Neural cell (in vitro differentiated cells): ENCODE measurements at regions not wholly inside any gene's neighbourhood (a gene's known extent, or its start where the extent isn't known, plus 50 kb on each side); places are given as distances from the start of the nearest gene placed in this dataset.

Experiments
- CTCF ChIP-seq: fragments of 450-650 bp; IDR thresholded peaks from 2 replicates; pipeline ENCODE4 v1.5.1; 2014; ENCODE audit warnings: antibody characterized with exemption, mild to moderate bottlenecking, moderate library complexity; ENCODE audit not compliant: poor library complexity, severe bottlenecking
- EP300 ChIP-seq: fragments of 450-650 bp; conservative IDR thresholded peaks from 2 replicates; pipeline ENCODE4 v1.6.1; 2014; ENCODE audit warnings: antibody characterized with exemption, mild to moderate bottlenecking, moderate library complexity; ENCODE audit not compliant: poor library complexity, severe bottlenecking
- EZH2 ChIP-seq: fragments of 200-600, 300-800 bp; shearing (Covaris generic), sonication (generic); IDR thresholded peaks from 2 replicates; pipeline ENCODE4 v1.6.1; 2014; ENCODE audit warnings: antibody characterized with exemption, low read length, borderline replicate concordance, mild to moderate bottlenecking; ENCODE audit not compliant: insufficient read depth, poor library complexity, severe bottlenecking
- POLR2AphosphoS5 ChIP-seq: IDR thresholded peaks from 2 replicates; pipeline ENCODE4 v1.6.1; 2012
- RAD21 ChIP-seq: fragments of 450-650 bp; conservative IDR thresholded peaks from 2 replicates; pipeline ENCODE4 v1.6.1; 2014; ENCODE audit warnings: antibody characterized with exemption, mild to moderate bottlenecking, moderate library complexity
- REST ChIP-seq: IDR thresholded peaks from 2 replicates; pipeline ENCODE4 v1.6.1; 2012; ENCODE audit warnings: borderline replicate concordance
- SMC3 ChIP-seq: fragments of 450-650 bp; conservative IDR thresholded peaks from 2 replicates; pipeline ENCODE4 v1.6.1; 2014; ENCODE audit warnings: antibody characterized with exemption, mild to moderate bottlenecking, moderate library complexity; ENCODE audit not compliant: poor library complexity
- TAF1 ChIP-seq: IDR thresholded peaks from 2 replicates; pipeline ENCODE4 v1.6.1; 2012; ENCODE audit warnings: low read depth

- no peak for TF ChIP-seq CTCF
- no peak for TF ChIP-seq RAD21
- TF ChIP-seq REST = no peak
- TF ChIP-seq TAF1 = no peak
- TF ChIP-seq POLR2AphosphoS5 = no peak
- TF ChIP-seq EZH2 = no peak
- TF ChIP-seq SMC3 = no peak
- TF ChIP-seq EP300 = no peak
Measured at GRCh38 chr1:218930472-218931241, 243.0 kb upstream of the LYPLAL1 start.
